CD4-positive, alpha-beta T cell (primary cell): ENCODE measurements at regions not wholly inside any gene's neighbourhood (a gene's known extent, or its start where the extent isn't known, plus 50 kb on each side); places are given as distances from the start of the nearest gene placed in this dataset.

ENCODE experiments used
- ATAC-seq: fragments of 200-7000 bp; cut with Tn5 transposase; one replicate; pipeline ENCODE4 v1.10.0; 2022; ENCODE audit warnings: mild to moderate bottlenecking; ENCODE audit not compliant: poor library complexity
- CTCF ChIA-PET: fragments of 350-600 bp; sonication (Branson Sonifier 250); formaldehyde crosslinking; loops from one replicate; lab custom pipeline; 2021; ENCODE audit warnings: antibody characterized with exemption, inconsistent platforms; lab: Charles Lee
- POLR2A ChIA-PET: fragments of 350-600 bp; sonication (Branson Sonifier 250); formaldehyde crosslinking; loops from one replicate; lab custom pipeline; 2021; ENCODE audit warnings: antibody characterized with exemption, inconsistent platforms; lab: Charles Lee
- DNase-seq, 14 experiments: peaks; one replicate each; pipeline ENCODE4 v3.0.0-alpha.2; 2013 to 2020; ENCODE audit warnings: mixed read lengths in 2 of 14
- H3K27ac ChIP-seq, 2 donors: one replicate each; pipeline versions ENCODE4 v1.5.1 to v1.7.0; 2013; ENCODE audit warnings: low read length in 2 of 2, low read depth in 1 of 2, mild to moderate bottlenecking in 1 of 2
- H3K27me3 ChIP-seq, 2 experiments: 1 replicate in 1 of 2; 2 replicates in 1 of 2; pipeline versions ENCODE4 v1.6.1 to v1.7.0; 2013; ENCODE audit warnings: low read length in 2 of 2, control low read depth in 1 of 2, mild to moderate bottlenecking in 1 of 2, moderate library complexity in 1 of 2; ENCODE audit not compliant: insufficient read depth in 2 of 2, control insufficient read depth in 1 of 2
- H3K36me3 ChIP-seq: one replicate; pipeline ENCODE4 v1.6.1; 2013; ENCODE audit warnings: low read length, control low read depth; ENCODE audit not compliant: insufficient read depth
- H3K4me1 ChIP-seq: one replicate; pipeline ENCODE4 v1.6.1; 2013; ENCODE audit warnings: low read length, control low read depth; ENCODE audit not compliant: insufficient read depth
- H3K4me3 ChIP-seq: one replicate; pipeline ENCODE4 v1.5.1; 2013; ENCODE audit warnings: mild to moderate bottlenecking, low read length, moderate library complexity
- H3K9me3 ChIP-seq, 2 experiments: 1 replicate in 1 of 2; 2 replicates in 1 of 2; pipeline versions ENCODE4 v1.6.1 to v1.7.0; 2013; ENCODE audit warnings: low read length in 2 of 2, mild to moderate bottlenecking in 2 of 2, control low read depth in 1 of 2, moderate library complexity in 1 of 2; ENCODE audit not compliant: control insufficient read depth in 1 of 2, insufficient read depth in 1 of 2
- H3K27ac Mint-ChIP-seq: one replicate; pipeline ENCODE4 v1.8.0; 2020; ENCODE audit warnings: mixed read lengths
- H3K27me3 Mint-ChIP-seq: one replicate; pipeline ENCODE4 v1.8.0; 2021; ENCODE audit warnings: mixed read lengths
- H3K36me3 Mint-ChIP-seq: one replicate; pipeline ENCODE4 v1.8.0; 2021; ENCODE audit warnings: low read depth, mixed read lengths
- H3K4me1 Mint-ChIP-seq: one replicate; pipeline ENCODE4 v1.8.0; 2021; ENCODE audit warnings: low read depth, mixed read lengths
- H3K4me3 Mint-ChIP-seq: one replicate; pipeline ENCODE4 v1.8.0; 2020; ENCODE audit warnings: mild to moderate bottlenecking, mixed read lengths
- H3K9me3 Mint-ChIP-seq: one replicate; pipeline ENCODE4 v1.8.0; 2020; ENCODE audit warnings: mixed read lengths
- intact Hi-C, 2 experiments: fragments of 100-400 bp; cut with DNase I in 1 of 2; cut with micrococcal nuclease in 1 of 2; formaldehyde crosslinking; loops; one replicate each; pipeline versions ENCODE4 v1.15.1 to v1.9.0; 2023 to 2025; cut with DNase I, micrococcal nuclease
- TF ChIP-seq, protein P1 (sequence below): fragments of 200-600 bp; IDR thresholded peaks from one replicate; pipeline ENCODE4 v1.8.0; 2022; ENCODE audit warnings: antibody characterized with exemption, mild to moderate bottlenecking

DNA sequence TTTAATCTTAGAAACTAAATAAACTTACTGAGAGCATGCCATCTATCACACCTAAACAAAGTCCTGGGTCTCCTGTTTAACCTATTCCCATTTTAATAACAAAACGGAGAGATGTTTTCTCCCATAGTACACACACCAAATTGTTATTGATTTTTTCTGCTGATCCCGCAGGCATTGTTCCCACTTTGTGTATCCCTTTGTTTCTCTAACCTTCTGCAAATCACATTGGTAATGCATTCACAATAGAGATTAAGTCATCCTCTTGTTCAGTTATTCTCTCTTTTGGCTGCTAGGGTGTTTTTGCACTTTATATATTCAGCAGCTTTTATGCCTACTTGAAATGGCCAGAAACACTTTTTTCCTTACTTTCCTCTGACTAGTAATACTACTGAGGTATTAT, 1071.9 kb upstream of the CDH2 start:
- DNase-seq (no peak), ATAC-seq (no peak)
- intact Hi-C loops, result no loop called here
- Mint-ChIP-seq H3K27me3 (no peaks in the 10 kb centered on the region), H3K36me3 (no peaks in the 10 kb centered on the region), H3K4me3 (no peak overlapping the region), H3K4me1 (no peaks in the 10 kb centered on the region), H3K27ac (no peak overlapping the region), H3K9me3 (peaks cover 29% of the 10 kb centered on the region)
- Histone ChIP-seq H3K4me3 (no peak overlapping the region), H3K9me3 (peaks cover 0 to 5% of the 10 kb centered on the region in 2 experiments), H3K27me3 (no peaks in the 10 kb centered on the region), H3K36me3 (no peaks in the 10 kb centered on the region), H3K27ac (no peak overlapping the region), H3K4me1 (no peaks in the 10 kb centered on the region)
- TF ChIP-seq, protein P1, sequence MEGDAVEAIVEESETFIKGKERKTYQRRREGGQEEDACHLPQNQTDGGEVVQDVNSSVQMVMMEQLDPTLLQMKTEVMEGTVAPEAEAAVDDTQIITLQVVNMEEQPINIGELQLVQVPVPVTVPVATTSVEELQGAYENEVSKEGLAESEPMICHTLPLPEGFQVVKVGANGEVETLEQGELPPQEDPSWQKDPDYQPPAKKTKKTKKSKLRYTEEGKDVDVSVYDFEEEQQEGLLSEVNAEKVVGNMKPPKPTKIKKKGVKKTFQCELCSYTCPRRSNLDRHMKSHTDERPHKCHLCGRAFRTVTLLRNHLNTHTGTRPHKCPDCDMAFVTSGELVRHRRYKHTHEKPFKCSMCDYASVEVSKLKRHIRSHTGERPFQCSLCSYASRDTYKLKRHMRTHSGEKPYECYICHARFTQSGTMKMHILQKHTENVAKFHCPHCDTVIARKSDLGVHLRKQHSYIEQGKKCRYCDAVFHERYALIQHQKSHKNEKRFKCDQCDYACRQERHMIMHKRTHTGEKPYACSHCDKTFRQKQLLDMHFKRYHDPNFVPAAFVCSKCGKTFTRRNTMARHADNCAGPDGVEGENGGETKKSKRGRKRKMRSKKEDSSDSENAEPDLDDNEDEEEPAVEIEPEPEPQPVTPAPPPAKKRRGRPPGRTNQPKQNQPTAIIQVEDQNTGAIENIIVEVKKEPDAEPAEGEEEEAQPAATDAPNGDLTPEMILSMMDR, result no peak
- CTCF ChIA-PET, result no interaction called here
- POLR2A ChIA-PET, result no interaction called here

DNA sequence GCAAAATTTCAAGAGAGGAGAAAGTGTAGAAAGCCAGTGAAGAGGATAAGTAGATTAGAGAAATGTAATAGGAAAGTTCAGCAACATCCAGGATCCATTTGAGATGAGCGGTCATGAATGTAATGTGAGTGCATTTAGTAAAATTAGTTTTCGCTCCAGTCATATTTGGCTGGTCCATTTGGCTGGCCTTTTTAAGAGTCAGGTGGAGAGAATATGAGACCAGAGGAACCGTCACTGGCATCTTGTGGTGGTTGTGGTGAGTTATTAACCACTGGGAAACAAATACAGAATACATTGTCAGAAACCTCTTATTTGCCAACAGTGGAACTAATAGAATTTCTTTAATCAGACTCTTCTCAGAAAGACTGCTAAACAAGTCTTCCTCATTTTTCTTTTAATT, 1064.3 kb upstream of the CDH2 start:
- POLR2A ChIA-PET, result no interaction called here
- Histone ChIP-seq H3K36me3 (no peaks in the 10 kb centered on the region), H3K27me3 (no peaks in the 10 kb centered on the region), H3K27ac (no peak overlapping the region), H3K4me1 (no peaks in the 10 kb centered on the region), H3K9me3 (peaks cover 0 to 10% of the 10 kb centered on the region in 2 experiments), H3K4me3 (no peak overlapping the region)
- Mint-ChIP-seq H3K4me1 (no peaks in the 10 kb centered on the region), H3K27me3 (no peaks in the 10 kb centered on the region), H3K4me3 (no peak overlapping the region), H3K36me3 (no peaks in the 10 kb centered on the region), H3K27ac (no peak overlapping the region), H3K9me3 (peaks cover 14% of the 10 kb centered on the region)
- CTCF ChIA-PET, result no interaction called here
- ATAC-seq (no peak), DNase-seq (no peak)
- intact Hi-C loops, result no loop called here
- TF ChIP-seq, protein P1, result no peak

DNA sequence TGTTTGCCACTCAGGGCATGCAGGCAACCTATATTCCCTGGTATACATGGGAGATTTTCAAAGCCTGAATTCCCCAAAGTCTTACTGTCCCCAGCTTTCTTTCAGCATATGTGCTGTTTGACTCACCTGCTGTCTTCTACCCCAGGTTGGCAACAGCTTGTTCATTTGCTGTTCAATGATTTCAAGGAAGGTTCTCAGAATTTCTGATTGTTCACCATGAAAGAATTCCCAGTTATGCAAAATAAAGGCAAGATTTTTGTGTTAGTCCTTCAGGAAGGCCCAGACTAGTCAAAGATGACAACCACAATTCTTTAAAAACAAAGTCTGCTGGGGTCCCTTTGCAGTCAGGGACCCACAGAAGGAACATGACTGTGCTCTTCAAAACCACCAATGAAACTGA, 1057.8 kb upstream of the CDH2 start:
- Mint-ChIP-seq H3K4me3 (no peak overlapping the region), H3K4me1 (no peaks in the 10 kb centered on the region), H3K27me3 (no peaks in the 10 kb centered on the region), H3K9me3 (peaks cover 6% of the 10 kb centered on the region), H3K36me3 (no peaks in the 10 kb centered on the region), H3K27ac (no peak overlapping the region)
- Histone ChIP-seq H3K9me3 (peaks cover 3 to 5% of the 10 kb centered on the region in 2 experiments), H3K27me3 (no peaks in the 10 kb centered on the region), H3K4me1 (no peaks in the 10 kb centered on the region), H3K27ac (no peak overlapping the region), H3K36me3 (no peaks in the 10 kb centered on the region), H3K4me3 (no peak overlapping the region)
- DNase-seq, result no peak
- TF ChIP-seq, protein P1, result no peak
- CTCF ChIA-PET, result no interaction called here
- intact Hi-C loops, result no loop called here
- POLR2A ChIA-PET, result no interaction called here
- no peak for ATAC-seq
